SK-N-SH (cell line): ENCODE measurements at regions not wholly inside any gene's neighbourhood (a gene's known extent, or its start where the extent isn't known, plus 50 kb on each side); places are given as distances from the start of the nearest gene placed in this dataset.

ENCODE experiments used
- CTCF ChIA-PET: fragments of 300-600, 350-600 bp; formaldehyde crosslinking; extraction: SDS; loops from one replicate; lab custom pipeline; 2021; lab: Yijun Ruan, JAX
- POLR2A ChIA-PET: fragments of 350-600 bp; sonication (Branson Sonifier 250); formaldehyde crosslinking; extraction: SDS; loops from one replicate; lab custom pipeline; 2020; ENCODE audit warnings: antibody characterized with exemption, inconsistent platforms; lab: Yijun Ruan, JAX
- DNase-seq: peaks from one replicate; pipeline ENCODE4 v3.0.0; 2012
- H2AFZ ChIP-seq: fragments of 200-600 bp; sonication (generic); 2 replicates; pipeline ENCODE4 v1.8.1; 2016; ENCODE audit warnings: antibody characterized with exemption, mild to moderate bottlenecking, low read depth
- H3F3A ChIP-seq: fragments of 200-600 bp; sonication (generic); replicated peaks from 2 replicates; pipeline ENCODE3; 2016; ENCODE audit warnings: antibody characterized with exemption, mild to moderate bottlenecking; ENCODE audit not compliant: insufficient read depth
- H3K27ac ChIP-seq, 2 experiments: fragments of 200-500 bp in 1 of 2; fragments of 200-600 bp in 1 of 2; sonication (Bioruptor generic) in 1 of 2; sonication (generic), shearing (Covaris generic) in 1 of 2; 2 replicates each; pipeline versions ENCODE4 v1.5.1 to v1.6.1; 2014 to 2016; ENCODE audit warnings: low read depth in 2 of 2, inconsistent platforms in 1 of 2, low read length in 1 of 2, mild to moderate bottlenecking in 1 of 2, mixed read lengths in 1 of 2
- H3K27me3 ChIP-seq: fragments of 200-600 bp; sonication (generic), shearing (Covaris generic); 2 replicates; pipeline ENCODE4 v1.6.1; 2016; ENCODE audit warnings: mixed run types; ENCODE audit not compliant: insufficient read depth
- H3K36me3 ChIP-seq, 2 experiments: fragments of 200-500 bp in 1 of 2; fragments of 200-600 bp in 1 of 2; sonication (Bioruptor generic) in 1 of 2; sonication (generic) in 1 of 2; replicated peaks in 1 of 2; 2 replicates each; pipeline versions ENCODE3 to v1.5.1; 2014 to 2016; ENCODE audit warnings: low read length in 1 of 2, mild to moderate bottlenecking in 1 of 2; ENCODE audit not compliant: insufficient read depth in 2 of 2, control insufficient read depth in 1 of 2
- H3K4me1 ChIP-seq, 2 experiments: fragments of 200-500 bp in 1 of 2; fragments of 200-600 bp in 1 of 2; sonication (Bioruptor generic) in 1 of 2; sonication (generic), shearing (Covaris generic) in 1 of 2; 2 replicates each; pipeline versions ENCODE4 v1.5.1 to v1.6.1; 2014 to 2016; ENCODE audit warnings: low read depth in 1 of 2, low read length in 1 of 2, mixed run types in 1 of 2; ENCODE audit not compliant: insufficient read depth in 2 of 2, control insufficient read depth in 1 of 2
- H3K4me2 ChIP-seq: fragments of 200-600 bp; sonication (generic), shearing (Covaris generic); 2 replicates; pipeline ENCODE4 v1.6.1; 2017; ENCODE audit warnings: mixed run types
- H3K4me3 ChIP-seq, 2 experiments: fragments of 200-500 bp in 1 of 2; fragments of 200-600 bp in 1 of 2; sonication (Bioruptor generic) in 1 of 2; sonication (generic), shearing (Covaris generic) in 1 of 2; 2 replicates each; pipeline versions ENCODE4 v1.5.1 to v1.8.1; 2014 to 2016; ENCODE audit warnings: low read depth in 2 of 2, inconsistent platforms in 1 of 2, low read length in 1 of 2, mild to moderate bottlenecking in 1 of 2, mixed read lengths in 1 of 2, moderate library complexity in 1 of 2
- H3K79me2 ChIP-seq: fragments of 200-600 bp; sonication (generic); 2 replicates; pipeline ENCODE4 v1.8.1; 2017; ENCODE audit warnings: mild to moderate bottlenecking; ENCODE audit not compliant: insufficient read depth
- H3K9ac ChIP-seq: fragments of 200-600 bp; sonication (generic); 2 replicates; pipeline ENCODE4 v1.6.1; 2017; ENCODE audit warnings: mixed run types
- H3K9me2 ChIP-seq: fragments of 200-600 bp; sonication (generic); 2 replicates; pipeline ENCODE4 v1.6.1; 2017; ENCODE audit warnings: mixed run types
- H3K9me3 ChIP-seq: fragments of 200-600 bp; sonication (generic); 2 replicates; pipeline ENCODE4 v1.6.1; 2017; ENCODE audit warnings: mixed run types, mild to moderate bottlenecking, moderate library complexity
- H4K20me1 ChIP-seq: fragments of 200-600 bp; sonication (generic); 2 replicates; pipeline ENCODE4 v1.6.1; 2017; ENCODE audit warnings: mild to moderate bottlenecking, mixed run types; ENCODE audit not compliant: insufficient read depth
- CHD2 ChIP-seq: fragments of 150-350 bp; IDR thresholded peaks from 2 replicates; pipeline ENCODE4 v1.6.1; 2018; ENCODE audit warnings: low read length; ENCODE audit not compliant: partially characterized antibody
- ELF1 ChIP-seq: IDR thresholded peaks from 2 replicates; pipeline ENCODE4 v1.4.0; 2012
- FOSL2 ChIP-seq: IDR thresholded peaks from 2 replicates; pipeline ENCODE4 v1.4.0; 2012; ENCODE audit warnings: low read depth, mild to moderate bottlenecking, moderate library complexity, borderline replicate concordance
- FOXM1 ChIP-seq: IDR thresholded peaks from 2 replicates; pipeline ENCODE4 v1.4.0; 2012; ENCODE audit warnings: low read depth, mild to moderate bottlenecking
- GABPA ChIP-seq: IDR thresholded peaks from 2 replicates; pipeline ENCODE4 v1.4.0; 2012; ENCODE audit warnings: low read depth, mild to moderate bottlenecking
- GATA2 ChIP-seq: sonication (generic); formaldehyde crosslinking; IDR thresholded peaks from 2 replicates; pipeline ENCODE4 v1.5.0; 2020; ENCODE audit warnings: mild to moderate bottlenecking, missing genetic modification reagents
- MAX ChIP-seq: IDR thresholded peaks from 2 replicates; pipeline ENCODE4 v1.4.0; 2012; ENCODE audit warnings: low read depth
- MXI1 ChIP-seq: IDR thresholded peaks from 2 replicates; pipeline ENCODE4 v1.6.1; 2012; ENCODE audit warnings: mild to moderate bottlenecking, low read depth, low read length, improper control_type of control experiment
- NRF1 ChIP-seq: IDR thresholded peaks from 2 replicates; pipeline ENCODE4 v1.6.1; 2012; ENCODE audit warnings: low read depth, mild to moderate bottlenecking, low read length
- POLR2AphosphoS5 ChIP-seq: IDR thresholded peaks from 2 replicates; pipeline ENCODE4 v1.6.1; 2012; ENCODE audit warnings: low read depth, low read length
- RAD21 ChIP-seq: IDR thresholded peaks from 2 replicates; pipeline ENCODE4 v1.6.1; 2012; ENCODE audit warnings: mild to moderate bottlenecking, low read length
- RXRA ChIP-seq: IDR thresholded peaks from 2 replicates; pipeline ENCODE4 v1.4.0; 2012; ENCODE audit warnings: low read depth, mild to moderate bottlenecking, borderline replicate concordance
- SMC3 ChIP-seq: IDR thresholded peaks from 2 replicates; pipeline ENCODE4 v1.6.1; 2012; ENCODE audit warnings: low read depth, low read length, improper control_type of control experiment
- TAF1 ChIP-seq: IDR thresholded peaks from 2 replicates; pipeline ENCODE4 v1.6.1; 2012; ENCODE audit warnings: low read depth, mild to moderate bottlenecking, low read length, moderate library complexity, borderline replicate concordance
- TEAD4 ChIP-seq: IDR thresholded peaks from 2 replicates; pipeline ENCODE4 v1.4.0; 2012; ENCODE audit warnings: mild to moderate bottlenecking, borderline replicate concordance; ENCODE audit not compliant: insufficient read depth
- USF2 ChIP-seq: fragments of 150-350 bp; IDR thresholded peaks from 2 replicates; pipeline ENCODE4 v1.6.1; 2017; ENCODE audit warnings: antibody characterized with exemption, low read length, low read depth, borderline replicate concordance
- YY1 ChIP-seq: IDR thresholded peaks from 2 replicates; pipeline ENCODE4 v1.4.0; 2012; ENCODE audit warnings: low read depth, mild to moderate bottlenecking
- WGBS: methylation state at CpG from one replicate; pipeline ENCODE4 v1.1.6; 2017; ENCODE audit warnings: low lambda C conversion rate; 5-methylcytosine and 5-hydroxymethylcytosine counted together
- TF ChIP-seq, protein P1 (sequence below): IDR thresholded peaks from 2 replicates; pipeline ENCODE4 v1.6.1; 2012; ENCODE audit warnings: mild to moderate bottlenecking, low read depth, low read length, moderate library complexity
- TF ChIP-seq, protein P2 (sequence below): IDR thresholded peaks from 2 replicates; pipeline ENCODE4 v1.4.0; 2012; ENCODE audit warnings: low read depth, borderline replicate concordance

DNA sequence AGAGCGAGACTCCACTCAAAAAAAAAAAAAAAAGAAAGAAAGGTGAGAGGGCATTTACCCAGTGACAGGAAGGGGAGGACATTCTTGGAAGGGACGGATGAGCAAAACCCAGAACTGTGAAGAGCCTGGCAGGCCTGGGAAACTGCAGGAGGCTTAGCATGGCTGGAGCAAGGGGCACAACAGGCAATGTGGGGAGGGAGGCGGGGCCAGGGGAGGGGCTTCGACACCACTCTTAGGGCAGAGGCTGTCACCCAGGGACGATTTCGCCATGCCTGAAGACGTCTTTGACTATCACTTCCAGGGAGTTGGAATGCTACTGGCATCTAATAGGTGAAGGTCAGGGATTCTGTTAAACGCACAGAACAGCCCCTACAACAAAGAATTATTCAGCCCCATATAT lies 184.0 kb downstream of the HUNK start:
- H3K27ac ChIP-seq = no peak overlapping the region
- 68% methylated on average over 6 of the region's 8 CpGs for WGBS
- H4K20me1 ChIP-seq = no peaks in the 10 kb centered on the region
- no peaks in the 10 kb centered on the region for H3K27me3 ChIP-seq
- H2AFZ ChIP-seq = no peak overlapping the region
- no peaks in the 10 kb centered on the region for H3K9me2 ChIP-seq
- H3K79me2 ChIP-seq = no peaks in the 10 kb centered on the region
- H3K4me2 ChIP-seq = no peak overlapping the region
- H3K36me3 ChIP-seq = no peaks in the 10 kb centered on the region
- no peaks in the 10 kb centered on the region for H3K9me3 ChIP-seq
- H3K9ac ChIP-seq = no peak overlapping the region
- H3K4me1 ChIP-seq = no peaks in the 10 kb centered on the region
- no peak for DNase-seq
- no peaks in the 10 kb centered on the region for H3F3A ChIP-seq
- TF ChIP-seq FOSL2 (no peak), RAD21 (no peak), MAX (no peak), TEAD4 (no peak), TAF1 (no peak), SMC3 (no peak), NRF1 (no peak), ELF1 (no peak), YY1 (no peak), RXRA (no peak), CHD2 (no peak), FOXM1 (no peak), MXI1 (no peak)
- TF ChIP-seq, protein P1, sequence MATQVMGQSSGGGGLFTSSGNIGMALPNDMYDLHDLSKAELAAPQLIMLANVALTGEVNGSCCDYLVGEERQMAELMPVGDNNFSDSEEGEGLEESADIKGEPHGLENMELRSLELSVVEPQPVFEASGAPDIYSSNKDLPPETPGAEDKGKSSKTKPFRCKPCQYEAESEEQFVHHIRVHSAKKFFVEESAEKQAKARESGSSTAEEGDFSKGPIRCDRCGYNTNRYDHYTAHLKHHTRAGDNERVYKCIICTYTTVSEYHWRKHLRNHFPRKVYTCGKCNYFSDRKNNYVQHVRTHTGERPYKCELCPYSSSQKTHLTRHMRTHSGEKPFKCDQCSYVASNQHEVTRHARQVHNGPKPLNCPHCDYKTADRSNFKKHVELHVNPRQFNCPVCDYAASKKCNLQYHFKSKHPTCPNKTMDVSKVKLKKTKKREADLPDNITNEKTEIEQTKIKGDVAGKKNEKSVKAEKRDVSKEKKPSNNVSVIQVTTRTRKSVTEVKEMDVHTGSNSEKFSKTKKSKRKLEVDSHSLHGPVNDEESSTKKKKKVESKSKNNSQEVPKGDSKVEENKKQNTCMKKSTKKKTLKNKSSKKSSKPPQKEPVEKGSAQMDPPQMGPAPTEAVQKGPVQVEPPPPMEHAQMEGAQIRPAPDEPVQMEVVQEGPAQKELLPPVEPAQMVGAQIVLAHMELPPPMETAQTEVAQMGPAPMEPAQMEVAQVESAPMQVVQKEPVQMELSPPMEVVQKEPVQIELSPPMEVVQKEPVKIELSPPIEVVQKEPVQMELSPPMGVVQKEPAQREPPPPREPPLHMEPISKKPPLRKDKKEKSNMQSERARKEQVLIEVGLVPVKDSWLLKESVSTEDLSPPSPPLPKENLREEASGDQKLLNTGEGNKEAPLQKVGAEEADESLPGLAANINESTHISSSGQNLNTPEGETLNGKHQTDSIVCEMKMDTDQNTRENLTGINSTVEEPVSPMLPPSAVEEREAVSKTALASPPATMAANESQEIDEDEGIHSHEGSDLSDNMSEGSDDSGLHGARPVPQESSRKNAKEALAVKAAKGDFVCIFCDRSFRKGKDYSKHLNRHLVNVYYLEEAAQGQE = no peak
- TF ChIP-seq, protein P2, sequence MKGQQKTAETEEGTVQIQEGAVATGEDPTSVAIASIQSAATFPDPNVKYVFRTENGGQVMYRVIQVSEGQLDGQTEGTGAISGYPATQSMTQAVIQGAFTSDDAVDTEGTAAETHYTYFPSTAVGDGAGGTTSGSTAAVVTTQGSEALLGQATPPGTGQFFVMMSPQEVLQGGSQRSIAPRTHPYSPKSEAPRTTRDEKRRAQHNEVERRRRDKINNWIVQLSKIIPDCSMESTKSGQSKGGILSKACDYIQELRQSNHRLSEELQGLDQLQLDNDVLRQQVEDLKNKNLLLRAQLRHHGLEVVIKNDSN = no peak
- ChIA-PET CTCF (no interaction called here), POLR2A (no interaction called here)
- H3K4me3 ChIP-seq = no peak overlapping the region

DNA sequence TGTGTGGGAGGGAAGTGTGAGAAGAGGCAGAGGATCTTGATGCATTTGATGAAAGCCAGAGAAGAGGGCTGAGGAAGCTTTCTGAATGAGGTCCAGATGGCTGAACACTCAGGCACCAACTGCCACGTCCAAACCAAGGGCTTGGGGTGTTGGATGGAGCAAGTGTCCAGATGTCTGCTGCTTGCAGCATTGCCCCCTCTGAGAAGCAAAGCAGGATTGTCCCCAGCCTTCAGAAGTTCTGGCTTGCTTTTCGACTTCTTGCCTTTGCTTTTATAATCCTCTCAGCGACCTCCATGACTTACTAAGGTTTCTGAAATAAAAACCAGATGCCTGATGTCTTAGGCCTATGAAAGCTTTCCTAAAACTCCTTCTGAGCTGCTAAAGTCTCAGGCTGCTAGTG lies 182.5 kb downstream of the HUNK start:
- CTCF ChIA-PET = interaction anchor here (0.7 to 0.9 kb wide), 2 partner anchors 188 to 203 kb away, joined by 3 to 5 read pairs; no protein-coding TSS in a partner anchor
- POLR2A ChIA-PET = no interaction called here

More for the DNA sequence above, 182.5 kb downstream of the HUNK start:
- H3K79me2 ChIP-seq = no peaks in the 10 kb centered on the region
- H3K9me3 ChIP-seq = no peaks in the 10 kb centered on the region
- H3K27me3 ChIP-seq = no peaks in the 10 kb centered on the region
- H3K9me2 ChIP-seq = no peaks in the 10 kb centered on the region
- no peaks in the 10 kb centered on the region for H4K20me1 ChIP-seq
- DNase-seq = no peak
- TF ChIP-seq POLR2AphosphoS5 (no peak), USF2 (no peak), GATA2 (no peak), GABPA (no peak)
- H3K4me1 ChIP-seq = no peaks in the 10 kb centered on the region
- no peak overlapping the region for H3K4me3 ChIP-seq
- no peak overlapping the region for H3K9ac ChIP-seq
- H2AFZ ChIP-seq = no peak overlapping the region
- WGBS = 33% methylated on average over 3 of the region's 3 CpGs
- H3K27ac ChIP-seq = no peak overlapping the region
- no peaks in the 10 kb centered on the region for H3F3A ChIP-seq
- no peaks in the 10 kb centered on the region for H3K36me3 ChIP-seq
- H3K4me2 ChIP-seq = no peak overlapping the region
